HG03342 (cell line): ENCODE measurements at regions not wholly inside any gene's neighbourhood (a gene's known extent, or its start where the extent isn't known, plus 50 kb on each side); places are given as distances from the start of the nearest gene placed in this dataset.
"Not testable (repeated sequence)": the region's sequence is repeated elsewhere in the genome, so short reads cannot be mapped to it uniquely, and the experiment has no call there.

Experiments
- ATAC-seq: cut with Tn5 transposase; IDR thresholded peaks from one replicate; pipeline ENCODE4 v1.9.1; 2021; ENCODE audit warnings: mild to moderate bottlenecking, moderate library complexity; ENCODE audit not compliant: unreplicated experiment

DNA sequence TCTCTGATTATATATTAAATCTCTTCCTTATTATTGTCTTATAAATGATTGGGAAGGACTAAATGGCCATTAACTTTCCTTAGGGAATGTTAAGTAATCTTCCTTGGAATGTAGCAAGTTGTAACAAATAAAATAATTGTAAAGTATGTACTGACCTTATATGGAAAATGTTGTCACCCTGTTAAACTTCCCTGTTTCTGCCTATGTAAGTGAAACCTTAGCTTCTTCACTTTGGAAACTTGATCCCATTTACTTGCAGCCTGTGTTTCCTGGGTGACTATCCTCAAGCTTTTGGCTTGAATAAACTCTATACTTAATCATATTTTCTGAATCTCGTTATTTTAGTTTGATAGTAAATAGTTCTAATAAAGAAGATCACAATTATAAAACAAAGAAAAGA is 519.5 kb upstream of the PTCHD4 start:
- no peak for ATAC-seq

DNA sequence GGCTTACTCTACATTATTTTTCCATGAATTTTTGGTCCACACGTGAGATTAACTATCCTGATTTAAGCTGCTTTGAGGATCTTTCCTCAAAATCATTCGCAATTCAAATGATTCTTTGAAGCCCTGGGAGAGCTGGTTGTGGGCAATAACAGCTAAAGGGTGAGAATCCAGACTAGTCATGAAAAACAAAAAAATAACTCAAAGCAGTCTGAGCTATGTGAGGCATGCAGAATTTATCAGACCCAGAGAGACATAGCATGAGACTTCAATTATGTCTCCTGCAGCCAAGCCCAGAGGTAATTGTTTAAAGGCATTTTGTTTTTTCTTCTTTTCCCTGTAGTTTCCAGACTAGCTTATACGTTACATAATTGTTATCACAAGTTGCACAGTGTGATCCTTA is 517.3 kb upstream of the PTCHD4 start:
- no peak for ATAC-seq

DNA sequence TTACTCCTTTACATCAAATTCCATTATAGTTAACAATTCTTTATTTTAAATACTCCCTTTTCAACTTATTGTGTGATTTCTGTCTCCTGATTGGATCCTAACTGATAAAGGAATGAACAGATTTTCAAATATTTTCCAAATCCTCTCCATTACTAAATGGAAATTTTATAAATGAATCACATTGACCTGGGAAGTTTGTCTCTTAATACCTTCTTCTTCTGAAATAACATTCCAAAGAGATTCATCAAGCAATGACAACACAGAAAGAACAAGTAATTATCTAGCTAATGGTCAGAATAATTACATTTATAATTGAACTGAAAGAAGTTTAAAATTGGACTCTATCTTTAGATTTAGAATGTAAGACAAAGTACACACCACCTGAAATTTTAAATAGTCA is 515.4 kb upstream of the PTCHD4 start:
- ATAC-seq, result no peak

DNA sequence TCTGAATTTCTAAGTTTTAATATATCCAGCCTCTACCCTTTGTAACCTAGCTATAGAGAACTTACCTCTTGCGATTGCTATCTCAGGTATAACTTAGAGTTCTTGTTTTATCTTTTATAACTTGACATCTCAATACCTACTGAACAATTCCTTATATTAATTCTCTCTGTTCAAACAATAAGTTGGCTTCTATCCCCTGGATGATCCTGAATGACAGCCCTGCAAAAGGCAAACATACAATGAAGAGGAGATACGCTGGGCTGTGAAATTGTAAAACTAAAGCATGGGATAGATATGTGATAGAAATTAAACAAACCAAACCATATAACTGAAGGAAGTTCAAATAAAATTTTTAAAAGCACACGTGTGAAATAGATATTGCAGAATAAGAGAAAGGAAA is 513.6 kb upstream of the PTCHD4 start:
- ATAC-seq, result no peak

DNA sequence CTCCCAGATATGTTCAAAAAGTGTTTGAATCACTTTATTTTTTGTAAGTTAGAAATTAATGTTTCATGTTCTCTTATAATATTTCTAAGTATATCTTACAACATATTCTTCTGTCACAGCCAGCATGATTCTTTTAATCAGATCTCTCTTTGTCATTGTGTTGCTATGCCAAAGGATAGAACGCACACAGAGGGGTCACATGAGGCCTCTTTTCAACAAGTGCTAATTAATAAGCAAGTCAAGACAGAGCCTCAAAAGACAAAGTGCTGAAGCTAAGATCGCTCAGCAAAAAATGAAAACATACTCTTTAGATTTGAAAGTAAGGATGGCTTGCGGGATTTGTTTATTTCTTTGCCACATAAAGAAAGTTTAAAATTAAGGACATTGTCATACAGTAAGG is 508.8 kb upstream of the PTCHD4 start:
- ATAC-seq, result no peak

DNA sequence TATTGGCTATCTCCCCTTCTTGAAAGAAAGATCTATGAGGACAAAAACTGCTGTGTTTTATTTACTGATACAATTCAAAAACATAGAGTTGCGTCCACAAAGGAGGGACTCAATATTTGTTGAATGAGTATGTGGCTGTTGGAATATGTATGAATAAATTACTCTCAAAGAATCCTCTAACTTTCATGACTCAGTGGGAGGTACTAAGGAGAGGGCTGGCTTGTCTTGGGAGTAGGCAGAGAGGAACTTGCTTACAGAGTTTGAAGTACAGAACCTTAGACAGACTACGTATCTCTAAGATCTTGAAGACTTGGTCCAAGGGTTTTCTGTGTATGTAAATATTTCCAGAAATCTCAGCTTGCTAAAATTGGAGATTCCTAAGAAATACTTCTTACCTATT is 504.0 kb upstream of the PTCHD4 start:
- ATAC-seq, result no peak

DNA sequence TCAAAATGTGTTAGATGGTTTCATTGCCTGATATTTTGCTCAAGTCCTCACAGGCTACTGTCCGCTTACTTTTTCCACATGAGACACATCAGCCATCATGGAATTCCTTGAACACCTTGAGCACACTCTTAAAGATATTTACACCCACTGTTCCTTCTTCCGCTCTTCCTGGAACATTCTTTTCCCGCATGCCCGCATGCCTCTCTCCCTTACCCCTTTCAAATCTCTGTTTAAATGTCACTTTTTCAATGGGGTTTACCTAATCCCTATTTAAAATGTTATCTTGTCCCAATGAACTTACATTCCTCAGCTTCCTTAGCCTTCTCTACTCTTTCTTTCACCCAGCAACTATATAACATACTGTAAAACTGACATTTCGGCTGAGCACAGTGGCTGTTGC is 503.3 kb upstream of the PTCHD4 start:
- no peak for ATAC-seq

DNA sequence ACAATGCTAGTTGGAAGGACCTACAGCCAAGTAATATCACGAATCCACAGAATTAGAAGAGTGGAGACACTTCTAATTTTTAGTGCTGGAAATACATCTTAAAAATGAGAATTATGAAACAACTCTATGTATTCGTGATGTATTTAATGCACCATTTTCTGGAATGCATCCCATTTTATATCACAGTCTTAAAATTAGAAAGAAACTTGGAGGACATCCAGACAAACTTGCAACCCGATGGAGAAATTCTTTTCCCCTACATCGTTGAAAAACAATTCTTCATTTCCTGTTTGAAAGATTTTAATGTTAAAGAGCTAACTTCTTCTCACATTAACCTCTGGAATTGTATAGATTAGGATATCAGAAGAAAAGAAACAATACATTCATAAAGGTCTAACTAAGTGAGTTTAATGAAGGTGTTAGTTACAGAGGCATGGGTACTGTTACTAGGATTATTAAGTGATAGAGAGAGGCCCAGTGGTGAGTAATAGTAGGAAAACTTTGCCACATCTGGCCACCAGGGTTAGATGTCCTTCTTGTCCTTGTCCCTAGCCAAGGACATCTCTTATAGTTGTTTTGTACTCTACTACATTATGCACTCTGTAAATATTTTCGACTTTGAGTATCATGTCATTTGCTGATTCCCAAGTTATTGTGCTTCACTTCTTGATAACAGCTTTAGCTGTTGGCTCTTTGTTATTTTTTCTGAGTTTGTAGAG is 502.4 kb upstream of the PTCHD4 start:
- ATAC-seq, result no peak

DNA sequence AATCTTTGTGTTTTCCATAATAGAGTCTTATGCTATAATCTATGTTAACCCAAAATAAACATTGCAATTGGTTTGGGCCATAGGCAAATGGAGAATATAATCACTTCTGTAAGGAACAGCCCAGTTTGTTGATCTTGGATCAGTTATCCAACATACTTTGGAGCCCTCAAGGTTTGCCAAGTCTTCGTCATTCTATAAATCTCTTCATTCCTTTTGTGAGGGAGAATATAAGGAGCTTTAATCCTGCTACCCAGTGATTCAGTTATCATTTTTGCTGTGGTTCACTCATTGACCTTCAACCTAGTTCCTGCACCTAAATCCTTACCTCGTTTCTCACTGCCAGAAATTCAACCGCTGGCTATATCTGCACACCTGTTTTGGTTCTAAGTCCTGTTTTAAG is 500.3 kb upstream of the PTCHD4 start:
- ATAC-seq, result no peak

DNA sequence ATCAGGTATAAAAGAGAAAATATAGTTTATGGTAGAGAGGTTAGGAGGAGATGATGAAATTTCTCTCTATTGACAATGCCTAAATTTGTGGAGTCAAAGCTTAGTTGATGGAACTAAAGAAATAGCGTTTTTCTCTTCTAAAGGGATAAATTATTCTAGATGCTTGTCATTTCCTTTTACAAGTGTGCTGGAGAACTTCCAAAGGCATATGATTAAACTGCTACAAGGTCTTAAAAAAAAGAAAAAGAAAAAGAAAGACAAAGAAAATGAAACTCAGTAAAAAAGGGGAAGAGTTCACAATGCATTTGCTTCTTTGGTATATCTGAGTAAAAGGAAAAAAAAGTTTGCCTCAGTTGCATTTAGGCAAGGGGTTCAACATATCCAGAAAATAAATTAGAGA is 499.8 kb upstream of the PTCHD4 start:
- ATAC-seq, result no peak

DNA sequence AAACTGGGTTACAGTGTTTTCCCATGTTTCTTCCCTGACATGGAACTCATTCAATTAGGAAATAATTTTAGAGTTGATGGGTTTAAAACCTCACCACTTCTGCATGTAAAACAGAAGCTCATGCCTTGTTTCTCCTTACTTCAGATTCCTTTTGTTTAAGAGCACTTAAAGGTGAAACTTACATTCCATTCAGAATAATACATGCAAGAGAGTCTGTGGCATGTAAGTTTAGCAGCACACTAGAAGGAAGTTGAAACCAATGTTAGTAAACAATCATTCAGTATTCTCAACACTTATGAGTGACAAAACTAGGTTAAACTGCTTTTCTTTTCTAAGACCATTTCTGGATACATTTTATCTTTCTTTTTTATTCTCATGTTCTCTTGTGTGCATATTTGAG is 495.6 kb upstream of the PTCHD4 start:
- ATAC-seq, result no peak

DNA sequence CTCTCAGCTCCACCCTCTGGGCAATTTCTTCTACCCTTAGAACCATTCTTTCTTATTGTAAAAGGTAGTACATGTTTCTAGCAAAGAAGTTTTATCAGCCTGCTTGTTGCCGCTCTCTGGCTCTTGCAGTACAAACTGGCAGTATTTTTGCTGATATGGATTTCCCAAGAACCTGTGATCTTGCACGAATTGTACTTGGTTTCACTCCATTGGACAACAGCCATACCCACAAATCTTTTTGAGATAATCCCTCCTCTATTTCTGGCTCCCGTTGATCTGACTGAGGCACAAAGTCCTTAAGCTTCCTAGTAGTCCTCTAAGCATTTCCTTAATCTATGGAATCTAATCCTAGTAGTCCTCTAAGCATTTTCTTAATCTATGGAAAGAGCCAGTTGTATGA is 487.0 kb upstream of the PTCHD4 start:
- ATAC-seq, result no peak

DNA sequence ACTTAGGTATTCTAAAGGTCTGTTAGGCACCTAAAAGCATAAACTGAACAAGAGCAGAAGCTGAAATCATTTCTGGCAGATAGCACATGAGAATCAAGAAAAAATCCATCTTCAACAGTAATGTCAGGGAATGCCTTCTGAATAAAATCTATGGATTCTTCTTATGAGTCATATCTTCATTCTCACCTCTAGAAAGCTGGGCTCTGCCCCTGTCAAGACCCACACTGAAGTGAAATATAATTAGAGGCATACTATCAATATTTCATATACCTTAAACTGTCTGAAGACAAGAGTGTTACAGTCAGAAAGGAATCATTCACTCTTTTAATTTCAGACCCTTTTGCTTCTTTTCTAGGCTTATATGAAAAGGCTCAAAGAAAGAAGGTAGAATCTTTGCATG is 485.8 kb upstream of the PTCHD4 start:
- ATAC-seq, result no peak

DNA sequence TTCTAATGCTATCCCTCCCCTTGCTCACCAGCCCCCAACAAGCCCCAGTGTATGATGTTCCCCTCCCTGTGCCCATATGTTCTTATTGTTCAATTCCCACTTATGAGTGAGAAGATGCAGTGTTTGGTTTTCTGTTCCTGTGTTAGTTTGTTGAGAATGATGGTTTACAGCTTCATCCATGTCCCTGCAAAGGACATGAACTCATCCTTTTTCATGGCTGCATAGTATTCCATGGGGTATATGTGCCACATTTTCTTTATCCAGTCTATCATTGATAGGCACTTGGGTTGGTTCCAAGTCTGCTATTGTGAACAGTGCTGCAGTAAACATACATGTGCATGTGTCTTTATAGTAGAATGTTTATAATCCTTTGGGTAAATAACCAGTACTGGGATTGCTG is 480.2 kb upstream of the PTCHD4 start:
- ATAC-seq, result not testable (repeated sequence)

DNA sequence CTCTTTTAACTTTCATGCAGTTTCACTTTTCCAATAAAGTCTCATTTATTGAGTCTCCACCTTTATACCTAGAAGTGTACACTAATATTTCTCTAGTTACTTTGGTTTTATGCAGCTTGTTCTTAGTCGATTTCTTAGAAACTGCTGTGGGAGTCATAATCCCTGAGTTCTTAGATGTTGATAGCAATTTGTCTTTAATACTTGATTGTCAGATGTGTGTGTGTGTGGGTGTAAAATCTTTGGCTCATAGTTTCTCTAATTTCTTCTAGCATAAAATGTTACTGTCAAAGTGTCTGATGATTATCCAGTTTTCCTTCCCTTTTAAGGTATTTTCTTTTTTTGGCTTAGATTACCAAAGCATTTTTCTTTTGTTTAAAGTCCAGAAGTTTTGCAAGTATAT is 473.8 kb upstream of the PTCHD4 start:
- ATAC-seq, result no peak

DNA sequence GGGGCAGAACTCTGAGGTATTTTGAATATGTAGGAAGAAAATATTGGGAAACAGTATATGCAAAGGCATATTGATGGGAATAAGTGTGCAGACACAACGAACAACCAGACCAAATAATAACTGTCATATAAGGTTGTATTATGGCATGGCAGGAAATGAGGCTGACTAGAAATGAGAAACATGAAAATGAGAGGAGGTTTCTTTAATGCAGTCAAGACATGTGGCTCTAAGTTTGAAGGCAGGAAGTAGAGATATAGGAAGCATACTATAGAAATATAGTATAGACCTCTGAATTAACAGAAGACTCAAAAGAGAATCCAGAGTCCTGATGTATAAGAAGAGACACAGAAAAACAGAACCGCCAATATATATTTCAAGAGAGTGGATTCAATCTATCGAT is 459.7 kb upstream of the PTCHD4 start:
- no peak for ATAC-seq

DNA sequence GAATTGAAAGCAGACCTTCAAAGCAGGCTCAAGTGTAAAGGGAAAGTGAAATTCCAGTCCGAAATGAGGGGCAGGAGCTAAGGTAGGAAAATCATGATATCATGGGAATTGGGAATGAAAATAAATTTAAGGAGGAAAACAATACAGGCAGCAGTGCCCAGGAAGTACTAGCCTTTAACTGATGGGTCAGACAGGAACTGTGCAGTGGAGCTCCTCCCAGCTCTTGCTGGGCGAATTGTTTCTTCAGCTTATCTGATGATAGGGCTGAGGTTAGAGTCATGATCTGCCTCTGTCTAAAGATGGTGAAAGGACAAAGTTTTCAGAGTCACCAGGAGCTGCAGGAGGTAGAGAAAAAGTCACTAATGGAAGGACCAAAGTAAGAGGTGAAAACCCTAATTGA is 457.9 kb upstream of the PTCHD4 start:
- ATAC-seq, result no peak

DNA sequence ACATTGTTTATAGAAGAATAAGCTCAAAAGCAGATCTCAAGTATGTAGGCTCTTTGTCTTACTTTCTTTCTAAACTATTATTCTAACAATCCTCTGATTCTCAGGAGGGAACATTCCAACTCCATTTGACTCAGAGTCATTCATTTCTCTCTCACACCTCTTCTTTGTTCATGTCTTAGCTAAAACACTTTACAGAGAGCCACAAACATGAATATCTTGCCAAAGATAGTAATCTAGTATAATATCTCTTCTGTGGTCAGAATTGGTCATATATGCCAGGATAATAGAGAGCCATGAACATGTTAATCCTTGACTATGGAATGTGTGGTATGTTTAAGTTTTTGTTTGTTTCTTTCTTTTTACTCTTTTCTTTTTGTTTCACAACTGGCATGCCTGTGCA is 456.0 kb upstream of the PTCHD4 start:
- ATAC-seq, result no peak

DNA sequence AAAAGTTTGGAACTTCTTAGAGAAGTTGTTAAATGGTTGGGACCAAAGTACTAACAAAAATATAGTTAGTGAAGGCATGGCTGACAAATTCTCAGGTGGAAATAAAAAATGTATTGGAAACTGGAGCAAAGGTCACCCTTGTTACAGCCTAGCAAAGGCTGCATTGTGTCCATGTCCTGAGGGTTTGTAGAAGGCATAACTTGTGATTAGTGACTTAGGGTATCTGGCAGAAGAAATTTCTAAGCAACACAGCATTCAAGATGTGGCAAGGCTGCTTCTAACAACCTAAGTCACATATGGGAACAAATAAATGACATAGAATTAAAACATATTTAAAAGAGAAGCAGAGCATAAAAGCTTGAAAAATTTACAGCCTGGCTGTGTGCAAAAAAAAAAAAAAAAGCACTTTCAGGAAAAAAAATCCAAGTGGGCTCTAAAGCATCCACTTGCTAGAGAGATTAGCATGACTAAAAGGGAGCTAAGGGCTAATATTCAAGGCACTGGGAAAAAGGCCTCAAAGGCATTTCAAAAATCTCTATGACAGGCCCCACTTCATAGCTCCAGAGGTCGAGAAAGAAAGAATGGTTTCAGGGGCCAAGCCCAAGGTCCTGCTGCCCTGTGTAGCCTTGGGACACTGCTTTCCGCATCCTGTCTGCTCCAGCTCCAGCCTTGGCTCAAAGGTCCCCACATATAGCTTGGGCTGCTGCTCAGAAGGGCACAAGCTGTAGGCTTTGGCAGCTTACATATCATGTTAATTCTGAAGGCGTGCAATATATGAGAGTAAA is 453.2 kb upstream of the PTCHD4 start:
- no peak for ATAC-seq

DNA sequence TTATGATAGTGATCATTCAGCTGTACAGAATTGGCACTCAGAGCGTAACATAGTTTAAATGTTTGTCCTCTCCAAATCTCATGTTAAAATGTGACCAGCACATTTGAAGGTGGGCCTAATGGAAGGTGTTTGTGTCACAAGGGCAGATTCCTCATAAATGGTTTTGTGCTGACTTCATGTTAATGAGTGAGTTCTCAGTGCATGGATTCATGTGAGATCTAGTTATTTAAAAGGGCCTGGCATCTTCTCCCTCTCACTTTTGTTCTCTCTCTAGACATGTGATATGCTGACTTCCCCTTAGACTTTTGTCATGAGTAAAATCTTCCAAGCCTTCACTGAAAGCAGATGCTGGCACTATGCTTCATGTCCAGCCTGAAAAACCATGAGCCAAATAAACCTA is 452.4 kb upstream of the PTCHD4 start:
- ATAC-seq, result no peak

DNA sequence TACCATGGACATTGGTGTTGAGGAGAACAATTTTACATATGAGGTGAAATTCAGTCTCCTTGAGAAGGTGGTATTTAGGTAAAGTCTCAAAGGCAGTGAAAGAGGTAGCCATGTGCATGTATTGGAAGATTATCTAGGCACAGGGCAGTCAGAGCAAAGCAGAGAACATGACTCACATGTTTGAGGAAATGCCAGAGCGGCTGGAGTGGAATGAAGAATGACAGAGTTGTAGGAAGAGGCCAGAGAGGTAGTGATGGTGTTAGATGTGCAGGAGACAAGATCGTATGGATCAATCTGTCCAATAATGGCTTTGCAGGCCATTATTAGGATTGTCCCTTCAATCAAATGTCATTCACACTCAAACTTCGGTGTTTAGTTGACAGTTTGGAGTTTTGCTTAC is 449.4 kb upstream of the PTCHD4 start:
- no peak for ATAC-seq

DNA sequence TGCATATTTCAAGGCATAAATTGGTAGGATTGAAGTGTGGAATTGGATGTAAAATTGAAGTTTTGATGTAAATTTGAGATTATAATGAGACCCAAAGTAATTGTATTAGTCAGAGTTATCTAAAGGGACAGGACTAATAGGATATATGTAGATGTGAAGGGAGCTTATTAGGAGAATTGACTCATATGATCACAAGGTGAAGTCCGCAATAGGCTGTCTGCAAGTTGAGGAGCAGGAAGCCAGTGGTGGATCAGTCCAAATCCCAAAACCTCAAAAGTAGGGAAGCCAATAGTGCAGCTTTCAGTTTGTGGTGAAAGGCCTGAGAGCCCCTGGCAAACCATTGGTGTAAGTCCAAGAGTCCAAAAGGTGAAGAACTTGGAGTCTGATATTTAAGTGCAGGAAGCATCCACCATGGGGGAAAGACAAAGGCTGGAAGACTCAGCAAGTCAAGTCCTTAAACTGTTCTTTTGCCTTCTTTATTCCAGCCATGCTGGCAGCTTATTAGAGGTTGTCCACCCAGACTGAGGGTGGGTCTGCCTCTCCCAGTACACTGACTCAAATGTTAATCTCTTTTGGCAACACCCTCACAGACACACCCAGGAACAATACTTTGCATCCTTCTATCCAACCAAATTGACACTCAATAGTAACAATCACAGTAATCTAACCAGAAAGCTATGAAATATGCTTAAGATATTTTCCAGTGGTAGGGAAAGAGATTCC is 442.6 kb upstream of the PTCHD4 start:
- no peak for ATAC-seq
